WTC11 (cell line): ENCODE measurements at regions not wholly inside any gene's neighbourhood (a gene's known extent, or its start where the extent isn't known, plus 50 kb on each side); places are given as distances from the start of the nearest gene placed in this dataset.

Source experiments
- ATAC-seq: fragments of 200-7000 bp; cut with Tn5 transposase; 2 replicates; pipeline ENCODE4 v1.10.0; 2021; ENCODE audit warnings: mild to moderate bottlenecking, moderate library complexity
- CTCF ChIA-PET: fragments of 300-600 bp; sonication (Branson Sonifier 250); formaldehyde crosslinking; loops from one replicate; lab custom pipeline; 2021; ENCODE audit warnings: antibody characterized with exemption; lab: Charles Lee
- POLR2A ChIA-PET: fragments of 350-600 bp; sonication (Branson Sonifier 250); formaldehyde crosslinking; loops from one replicate; lab custom pipeline; 2021; ENCODE audit warnings: antibody characterized with exemption; lab: Charles Lee
- DNase-seq: peaks from one replicate; pipeline ENCODE4 v3.0.0; 2021; ENCODE audit warnings: low spot score
- H3K27ac Mint-ChIP-seq: 2 replicates; pipeline ENCODE4 v1.8.0; 2021; ENCODE audit warnings: mixed read lengths
- H3K27me3 Mint-ChIP-seq: 2 replicates; pipeline ENCODE4 v1.8.0; 2021; ENCODE audit warnings: low read depth, mild to moderate bottlenecking, moderate library complexity, mixed read lengths
- H3K36me3 Mint-ChIP-seq: 2 replicates; pipeline ENCODE4 v1.8.0; 2021; ENCODE audit warnings: mixed read lengths
- H3K4me1 Mint-ChIP-seq: 2 replicates; pipeline ENCODE4 v1.8.0; 2022; ENCODE audit warnings: mixed read lengths
- H3K4me3 Mint-ChIP-seq: 2 replicates; pipeline ENCODE4 v1.8.0; 2021; ENCODE audit warnings: mild to moderate bottlenecking, moderate library complexity, mixed read lengths
- H3K9me3 Mint-ChIP-seq: 2 replicates; pipeline ENCODE4 v1.8.0; 2021; ENCODE audit warnings: mixed read lengths
- CREB1 ChIP-seq: sonication (generic); formaldehyde crosslinking; IDR thresholded peaks from 2 replicates; pipeline ENCODE4 v1.8.0; 2023; ENCODE audit warnings: mild to moderate bottlenecking, missing genetic modification reagents
- ELF4 ChIP-seq: sonication (generic); formaldehyde crosslinking; IDR thresholded peaks from 2 replicates; pipeline ENCODE4 v1.8.1; 2022; ENCODE audit warnings: low read depth, mild to moderate bottlenecking, moderate library complexity, missing genetic modification reagents
- ESRRA ChIP-seq: sonication (generic); formaldehyde crosslinking; IDR thresholded peaks from 2 replicates; pipeline ENCODE4 v1.8.1; 2022; ENCODE audit warnings: mild to moderate bottlenecking, missing genetic modification reagents, borderline replicate concordance
- IRF2 ChIP-seq: sonication (generic); formaldehyde crosslinking; IDR thresholded peaks from 2 replicates; pipeline ENCODE4 v1.8.0; 2022; ENCODE audit warnings: low read depth, missing genetic modification reagents, borderline replicate concordance
- KAT7 ChIP-seq: sonication (generic); formaldehyde crosslinking; IDR thresholded peaks from 2 replicates; pipeline ENCODE4 v1.8.1; 2023; ENCODE audit warnings: missing genetic modification reagents, mild to moderate bottlenecking, borderline replicate concordance
- MXD4 ChIP-seq: fragments of 250-450 bp; sonication (Bioruptor Pico); IDR thresholded peaks from 2 replicates; pipeline ENCODE4 v1.8.0; 2021; ENCODE audit warnings: mild to moderate bottlenecking, moderate library complexity, borderline replicate concordance
- NFATC4 ChIP-seq: fragments of 250-450 bp; sonication (Bioruptor Pico); IDR thresholded peaks from 2 replicates; pipeline ENCODE4 v1.9.0; 2021; ENCODE audit warnings: mild to moderate bottlenecking
- SMAD3 ChIP-seq: sonication (generic); formaldehyde crosslinking; IDR thresholded peaks from 2 replicates; pipeline ENCODE4 v1.8.0; 2022; ENCODE audit warnings: missing genetic modification reagents, mild to moderate bottlenecking, borderline replicate concordance
- SMAD4 ChIP-seq: sonication (generic); formaldehyde crosslinking; IDR thresholded peaks from 2 replicates; pipeline ENCODE4 v1.8.0; 2022; ENCODE audit warnings: mild to moderate bottlenecking, missing genetic modification reagents
- ZNF121 ChIP-seq: sonication (generic); formaldehyde crosslinking; IDR thresholded peaks from 2 replicates; pipeline ENCODE4 v1.8.0; 2023; ENCODE audit warnings: missing genetic modification reagents
- ZNF396 ChIP-seq: fragments of 250-450 bp; sonication (Bioruptor Pico); IDR thresholded peaks from 2 replicates; pipeline ENCODE4 v1.8.0; 2021; ENCODE audit warnings: mild to moderate bottlenecking, moderate library complexity, borderline replicate concordance
- ZNF423 ChIP-seq: fragments of 250-450 bp; sonication (Bioruptor Pico); IDR thresholded peaks from 2 replicates; pipeline ENCODE4 v2.1.2; 2022; ENCODE audit warnings: mild to moderate bottlenecking, moderate library complexity
- TF ChIP-seq, protein P1 (sequence below): fragments of 250-450 bp; sonication (Bioruptor Pico); conservative IDR thresholded peaks from 2 replicates; pipeline ENCODE4 v1.9.0; 2021; ENCODE audit warnings: mild to moderate bottlenecking
- TF ChIP-seq, protein P2 (sequence below): sonication (generic); formaldehyde crosslinking; IDR thresholded peaks from 2 replicates; pipeline ENCODE4 v1.8.1; 2022; ENCODE audit warnings: mild to moderate bottlenecking, moderate library complexity, missing genetic modification reagents
- TF ChIP-seq, protein P3 (sequence below): sonication (generic); formaldehyde crosslinking; IDR thresholded peaks from 2 replicates; pipeline ENCODE4 v1.8.0; 2022; ENCODE audit warnings: mild to moderate bottlenecking, missing genetic modification reagents
- TF ChIP-seq, protein P4 (sequence below): sonication (generic); formaldehyde crosslinking; conservative IDR thresholded peaks from 2 replicates; pipeline ENCODE4 v1.8.1; 2023; ENCODE audit warnings: mild to moderate bottlenecking, low read depth, missing genetic modification reagents, moderate library complexity
- TF ChIP-seq, protein P5 (sequence below): sonication (generic); formaldehyde crosslinking; IDR thresholded peaks from 2 replicates; pipeline ENCODE4 v1.8.1; 2022; ENCODE audit warnings: low read depth, mild to moderate bottlenecking, moderate library complexity, missing genetic modification reagents, borderline replicate concordance

DNA sequence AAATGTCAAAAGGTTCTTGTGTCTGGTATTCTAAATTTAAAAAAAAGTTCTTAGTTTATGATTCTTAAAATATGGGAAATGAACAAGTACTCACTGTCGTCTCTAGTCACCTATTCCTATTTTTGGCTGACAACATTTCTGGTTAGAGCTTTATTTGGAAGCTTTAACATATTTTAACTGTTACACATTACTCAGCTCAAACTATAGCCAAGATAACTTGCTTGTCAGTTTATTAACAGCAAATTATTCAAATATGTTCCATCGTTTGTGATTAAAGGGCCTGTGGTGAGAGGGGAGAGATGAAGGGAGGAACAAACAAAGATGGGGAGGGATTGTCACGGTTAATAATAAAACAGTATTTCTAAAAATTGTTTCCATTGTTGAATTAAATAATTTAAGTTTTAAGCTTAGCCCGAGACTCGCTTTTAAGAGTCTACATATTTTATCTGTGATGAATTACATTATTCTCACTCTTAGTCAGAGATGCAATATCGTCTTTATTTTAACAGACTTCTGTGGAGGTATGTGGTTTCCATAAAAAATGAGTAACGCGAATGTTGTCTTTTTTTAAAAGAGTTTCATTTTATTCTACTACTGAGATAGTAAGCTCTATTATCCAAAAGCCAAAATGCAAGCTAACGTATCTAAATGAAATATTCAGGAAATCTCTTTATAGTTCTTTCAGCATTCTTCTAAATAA is 321.9 kb upstream of the PMFBP1 start (continued):
- TF ChIP-seq SMAD3 (CRISPR knock-in tag) (no peak), ESRRA (CRISPR knock-in tag) (no peak), ELF4 (CRISPR knock-in tag) (no peak)
- TF ChIP-seq, protein P1, sequence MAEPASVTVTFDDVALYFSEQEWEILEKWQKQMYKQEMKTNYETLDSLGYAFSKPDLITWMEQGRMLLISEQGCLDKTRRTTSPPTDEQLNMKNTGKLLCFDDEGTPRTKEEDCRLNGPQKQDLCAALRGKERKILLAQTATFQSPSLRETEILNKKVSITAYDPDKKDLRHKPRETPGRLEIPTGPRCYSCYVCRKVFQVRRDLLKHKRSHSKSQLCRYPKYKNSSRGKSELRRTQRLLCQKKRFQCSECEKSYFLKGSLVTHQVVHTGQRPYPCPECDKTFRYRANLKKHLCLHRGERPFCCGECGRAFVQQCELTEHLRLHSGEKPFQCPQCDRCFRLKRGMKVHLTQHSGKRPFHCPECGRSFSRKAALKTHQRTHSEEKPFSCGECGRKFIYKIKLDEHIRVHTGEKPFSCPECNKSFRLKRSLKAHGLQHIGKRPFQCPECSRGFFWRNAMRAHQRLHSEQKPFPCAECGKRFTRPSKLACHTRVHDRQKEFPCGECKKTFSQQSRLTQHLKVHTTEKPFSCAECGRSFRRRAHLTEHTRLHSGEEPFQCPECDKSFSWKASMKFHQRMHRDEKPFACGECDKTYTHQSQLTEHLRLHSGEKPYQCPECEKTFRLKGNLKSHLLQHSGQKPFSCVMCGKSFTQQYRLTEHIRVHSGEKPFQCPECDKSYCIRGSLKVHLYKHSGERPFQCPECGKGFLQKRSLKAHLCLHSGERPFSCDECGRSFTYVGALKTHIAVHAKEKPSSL (CRISPR knock-in tag), result no peak

DNA sequence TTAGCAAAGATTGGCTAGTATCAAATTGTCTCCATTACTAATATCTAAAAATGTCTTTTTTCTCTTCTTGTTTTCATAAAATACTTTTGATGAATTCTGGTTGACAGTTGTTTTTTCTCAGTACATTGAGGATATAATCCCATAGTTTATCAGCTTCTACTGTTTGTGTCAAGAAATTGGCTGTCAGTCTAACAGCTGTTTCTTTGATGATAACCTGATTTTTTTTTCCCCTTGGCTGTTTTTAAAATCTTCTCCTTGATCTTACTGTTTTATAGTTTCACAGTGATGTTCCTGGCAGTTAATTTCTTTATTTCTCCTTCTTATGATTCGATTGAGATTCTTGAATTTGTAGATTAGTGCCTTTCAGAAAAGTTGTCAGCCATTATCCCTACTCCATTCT is 315.3 kb upstream of the PMFBP1 start:
- DNase-seq, result no peak
- no peaks in the 10 kb centered on the region for H3K36me3 Mint-ChIP-seq
- H3K27me3 Mint-ChIP-seq, result no peaks in the 10 kb centered on the region
- H3K4me1 Mint-ChIP-seq, result peaks cover 14% of the 10 kb centered on the region
- H3K4me3 Mint-ChIP-seq, result no peak overlapping the region
- H3K9me3 Mint-ChIP-seq, result peaks cover 5% of the 10 kb centered on the region; the same call in 1 of the 2 replicates
- ATAC-seq, result no peak
- CTCF ChIA-PET, result no interaction called here
- no peak for TF ChIP-seq SMAD4 (CRISPR knock-in tag)
- no peak for TF ChIP-seq KAT7 (CRISPR knock-in tag)
- TF ChIP-seq CREB1 (CRISPR knock-in tag), result no peak
- TF ChIP-seq, protein P2, sequence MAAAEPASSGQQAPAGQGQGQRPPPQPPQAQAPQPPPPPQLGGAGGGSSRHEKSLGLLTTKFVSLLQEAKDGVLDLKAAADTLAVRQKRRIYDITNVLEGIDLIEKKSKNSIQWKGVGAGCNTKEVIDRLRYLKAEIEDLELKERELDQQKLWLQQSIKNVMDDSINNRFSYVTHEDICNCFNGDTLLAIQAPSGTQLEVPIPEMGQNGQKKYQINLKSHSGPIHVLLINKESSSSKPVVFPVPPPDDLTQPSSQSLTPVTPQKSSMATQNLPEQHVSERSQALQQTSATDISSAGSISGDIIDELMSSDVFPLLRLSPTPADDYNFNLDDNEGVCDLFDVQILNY, result no peak
- TF ChIP-seq, protein P3, sequence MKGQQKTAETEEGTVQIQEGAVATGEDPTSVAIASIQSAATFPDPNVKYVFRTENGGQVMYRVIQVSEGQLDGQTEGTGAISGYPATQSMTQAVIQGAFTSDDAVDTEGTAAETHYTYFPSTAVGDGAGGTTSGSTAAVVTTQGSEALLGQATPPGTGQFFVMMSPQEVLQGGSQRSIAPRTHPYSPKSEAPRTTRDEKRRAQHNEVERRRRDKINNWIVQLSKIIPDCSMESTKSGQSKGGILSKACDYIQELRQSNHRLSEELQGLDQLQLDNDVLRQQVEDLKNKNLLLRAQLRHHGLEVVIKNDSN (CRISPR knock-in tag), result no peak
- TF ChIP-seq SMAD3 (CRISPR knock-in tag), result no peak
- TF ChIP-seq IRF2 (CRISPR knock-in tag), result no peak
- TF ChIP-seq, protein P4, sequence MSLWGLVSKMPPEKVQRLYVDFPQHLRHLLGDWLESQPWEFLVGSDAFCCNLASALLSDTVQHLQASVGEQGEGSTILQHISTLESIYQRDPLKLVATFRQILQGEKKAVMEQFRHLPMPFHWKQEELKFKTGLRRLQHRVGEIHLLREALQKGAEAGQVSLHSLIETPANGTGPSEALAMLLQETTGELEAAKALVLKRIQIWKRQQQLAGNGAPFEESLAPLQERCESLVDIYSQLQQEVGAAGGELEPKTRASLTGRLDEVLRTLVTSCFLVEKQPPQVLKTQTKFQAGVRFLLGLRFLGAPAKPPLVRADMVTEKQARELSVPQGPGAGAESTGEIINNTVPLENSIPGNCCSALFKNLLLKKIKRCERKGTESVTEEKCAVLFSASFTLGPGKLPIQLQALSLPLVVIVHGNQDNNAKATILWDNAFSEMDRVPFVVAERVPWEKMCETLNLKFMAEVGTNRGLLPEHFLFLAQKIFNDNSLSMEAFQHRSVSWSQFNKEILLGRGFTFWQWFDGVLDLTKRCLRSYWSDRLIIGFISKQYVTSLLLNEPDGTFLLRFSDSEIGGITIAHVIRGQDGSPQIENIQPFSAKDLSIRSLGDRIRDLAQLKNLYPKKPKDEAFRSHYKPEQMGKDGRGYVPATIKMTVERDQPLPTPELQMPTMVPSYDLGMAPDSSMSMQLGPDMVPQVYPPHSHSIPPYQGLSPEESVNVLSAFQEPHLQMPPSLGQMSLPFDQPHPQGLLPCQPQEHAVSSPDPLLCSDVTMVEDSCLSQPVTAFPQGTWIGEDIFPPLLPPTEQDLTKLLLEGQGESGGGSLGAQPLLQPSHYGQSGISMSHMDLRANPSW, result no peak
- no peak for TF ChIP-seq ZNF121
- no peak for TF ChIP-seq ZNF396 (CRISPR knock-in tag)
- no peak for TF ChIP-seq ZNF423 (CRISPR knock-in tag)
- TF ChIP-seq, protein P1 (CRISPR knock-in tag), result no peak
- no peak for TF ChIP-seq ESRRA (CRISPR knock-in tag)
- TF ChIP-seq, protein P5, sequence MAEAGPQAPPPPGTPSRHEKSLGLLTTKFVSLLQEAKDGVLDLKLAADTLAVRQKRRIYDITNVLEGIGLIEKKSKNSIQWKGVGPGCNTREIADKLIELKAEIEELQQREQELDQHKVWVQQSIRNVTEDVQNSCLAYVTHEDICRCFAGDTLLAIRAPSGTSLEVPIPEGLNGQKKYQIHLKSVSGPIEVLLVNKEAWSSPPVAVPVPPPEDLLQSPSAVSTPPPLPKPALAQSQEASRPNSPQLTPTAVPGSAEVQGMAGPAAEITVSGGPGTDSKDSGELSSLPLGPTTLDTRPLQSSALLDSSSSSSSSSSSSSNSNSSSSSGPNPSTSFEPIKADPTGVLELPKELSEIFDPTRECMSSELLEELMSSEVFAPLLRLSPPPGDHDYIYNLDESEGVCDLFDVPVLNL, result no peak
- no peak for TF ChIP-seq MXD4 (CRISPR knock-in tag)
- no peak for TF ChIP-seq NFATC4 (CRISPR knock-in tag)
- POLR2A ChIA-PET, result no interaction called here
- no peak overlapping the region for H3K27ac Mint-ChIP-seq
